H1 (cell line): ENCODE measurements at regions not wholly inside any gene's neighbourhood (a gene's known extent, or its start where the extent isn't known, plus 50 kb on each side); places are given as distances from the start of the nearest gene placed in this dataset.

Experiments
- RBBP5 ChIP-seq: IDR thresholded peaks from 2 replicates; pipeline ENCODE4 v1.7.1; 2012; ENCODE audit warnings: low read depth, mild to moderate bottlenecking, inconsistent platforms, low read length, moderate library complexity, borderline replicate concordance
- SIX5 ChIP-seq: IDR thresholded peaks from 2 replicates; pipeline ENCODE4 v1.6.1; 2011; ENCODE audit warnings: mild to moderate bottlenecking, low read depth, low read length
- TF ChIP-seq, protein P1 (sequence below): fragments of 300-600 bp; sonication (generic); IDR thresholded peaks from 2 replicates; pipeline ENCODE4 v1.7.1; 2012; ENCODE audit warnings: low read length, moderate library complexity, mild to moderate bottlenecking, inconsistent platforms; ENCODE audit not compliant: insufficient replicate concordance

DNA sequence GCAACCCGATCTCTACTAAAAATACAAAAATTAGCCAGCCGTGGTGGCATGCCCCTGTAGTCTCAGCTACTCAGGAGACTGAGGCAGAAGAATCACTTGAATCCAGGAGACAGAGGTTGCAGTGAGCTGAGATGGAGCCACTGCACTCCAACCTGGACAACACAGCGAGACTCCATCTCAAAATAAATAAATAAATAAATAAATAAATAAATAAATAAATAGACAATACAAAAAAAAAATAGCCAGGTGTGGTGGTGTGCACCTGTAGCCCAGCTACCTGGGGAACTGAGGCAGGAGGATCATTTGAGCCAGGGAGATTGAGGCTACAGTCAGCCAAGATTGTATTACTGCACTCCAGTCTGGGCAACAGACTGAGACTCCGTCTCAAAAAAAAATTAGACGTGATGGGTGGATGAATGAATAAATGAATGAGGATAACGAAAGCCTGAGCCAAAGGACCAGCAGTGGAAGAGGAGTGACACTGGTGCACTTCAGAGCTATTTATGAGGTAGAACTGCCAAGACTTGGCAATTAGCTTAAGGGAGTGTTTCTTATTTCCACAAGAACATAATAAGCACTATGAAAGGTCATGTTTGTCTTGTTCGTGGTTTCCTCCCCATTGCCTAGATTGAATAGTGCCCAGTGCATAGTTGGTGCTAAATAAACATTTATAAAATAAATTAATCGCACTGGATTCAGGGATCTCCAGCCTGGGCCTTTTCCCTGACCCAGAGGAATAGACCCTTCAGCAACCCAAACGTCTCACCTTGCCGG is 232.2 kb downstream of the IDS start (continued):
- TF ChIP-seq, protein P1, sequence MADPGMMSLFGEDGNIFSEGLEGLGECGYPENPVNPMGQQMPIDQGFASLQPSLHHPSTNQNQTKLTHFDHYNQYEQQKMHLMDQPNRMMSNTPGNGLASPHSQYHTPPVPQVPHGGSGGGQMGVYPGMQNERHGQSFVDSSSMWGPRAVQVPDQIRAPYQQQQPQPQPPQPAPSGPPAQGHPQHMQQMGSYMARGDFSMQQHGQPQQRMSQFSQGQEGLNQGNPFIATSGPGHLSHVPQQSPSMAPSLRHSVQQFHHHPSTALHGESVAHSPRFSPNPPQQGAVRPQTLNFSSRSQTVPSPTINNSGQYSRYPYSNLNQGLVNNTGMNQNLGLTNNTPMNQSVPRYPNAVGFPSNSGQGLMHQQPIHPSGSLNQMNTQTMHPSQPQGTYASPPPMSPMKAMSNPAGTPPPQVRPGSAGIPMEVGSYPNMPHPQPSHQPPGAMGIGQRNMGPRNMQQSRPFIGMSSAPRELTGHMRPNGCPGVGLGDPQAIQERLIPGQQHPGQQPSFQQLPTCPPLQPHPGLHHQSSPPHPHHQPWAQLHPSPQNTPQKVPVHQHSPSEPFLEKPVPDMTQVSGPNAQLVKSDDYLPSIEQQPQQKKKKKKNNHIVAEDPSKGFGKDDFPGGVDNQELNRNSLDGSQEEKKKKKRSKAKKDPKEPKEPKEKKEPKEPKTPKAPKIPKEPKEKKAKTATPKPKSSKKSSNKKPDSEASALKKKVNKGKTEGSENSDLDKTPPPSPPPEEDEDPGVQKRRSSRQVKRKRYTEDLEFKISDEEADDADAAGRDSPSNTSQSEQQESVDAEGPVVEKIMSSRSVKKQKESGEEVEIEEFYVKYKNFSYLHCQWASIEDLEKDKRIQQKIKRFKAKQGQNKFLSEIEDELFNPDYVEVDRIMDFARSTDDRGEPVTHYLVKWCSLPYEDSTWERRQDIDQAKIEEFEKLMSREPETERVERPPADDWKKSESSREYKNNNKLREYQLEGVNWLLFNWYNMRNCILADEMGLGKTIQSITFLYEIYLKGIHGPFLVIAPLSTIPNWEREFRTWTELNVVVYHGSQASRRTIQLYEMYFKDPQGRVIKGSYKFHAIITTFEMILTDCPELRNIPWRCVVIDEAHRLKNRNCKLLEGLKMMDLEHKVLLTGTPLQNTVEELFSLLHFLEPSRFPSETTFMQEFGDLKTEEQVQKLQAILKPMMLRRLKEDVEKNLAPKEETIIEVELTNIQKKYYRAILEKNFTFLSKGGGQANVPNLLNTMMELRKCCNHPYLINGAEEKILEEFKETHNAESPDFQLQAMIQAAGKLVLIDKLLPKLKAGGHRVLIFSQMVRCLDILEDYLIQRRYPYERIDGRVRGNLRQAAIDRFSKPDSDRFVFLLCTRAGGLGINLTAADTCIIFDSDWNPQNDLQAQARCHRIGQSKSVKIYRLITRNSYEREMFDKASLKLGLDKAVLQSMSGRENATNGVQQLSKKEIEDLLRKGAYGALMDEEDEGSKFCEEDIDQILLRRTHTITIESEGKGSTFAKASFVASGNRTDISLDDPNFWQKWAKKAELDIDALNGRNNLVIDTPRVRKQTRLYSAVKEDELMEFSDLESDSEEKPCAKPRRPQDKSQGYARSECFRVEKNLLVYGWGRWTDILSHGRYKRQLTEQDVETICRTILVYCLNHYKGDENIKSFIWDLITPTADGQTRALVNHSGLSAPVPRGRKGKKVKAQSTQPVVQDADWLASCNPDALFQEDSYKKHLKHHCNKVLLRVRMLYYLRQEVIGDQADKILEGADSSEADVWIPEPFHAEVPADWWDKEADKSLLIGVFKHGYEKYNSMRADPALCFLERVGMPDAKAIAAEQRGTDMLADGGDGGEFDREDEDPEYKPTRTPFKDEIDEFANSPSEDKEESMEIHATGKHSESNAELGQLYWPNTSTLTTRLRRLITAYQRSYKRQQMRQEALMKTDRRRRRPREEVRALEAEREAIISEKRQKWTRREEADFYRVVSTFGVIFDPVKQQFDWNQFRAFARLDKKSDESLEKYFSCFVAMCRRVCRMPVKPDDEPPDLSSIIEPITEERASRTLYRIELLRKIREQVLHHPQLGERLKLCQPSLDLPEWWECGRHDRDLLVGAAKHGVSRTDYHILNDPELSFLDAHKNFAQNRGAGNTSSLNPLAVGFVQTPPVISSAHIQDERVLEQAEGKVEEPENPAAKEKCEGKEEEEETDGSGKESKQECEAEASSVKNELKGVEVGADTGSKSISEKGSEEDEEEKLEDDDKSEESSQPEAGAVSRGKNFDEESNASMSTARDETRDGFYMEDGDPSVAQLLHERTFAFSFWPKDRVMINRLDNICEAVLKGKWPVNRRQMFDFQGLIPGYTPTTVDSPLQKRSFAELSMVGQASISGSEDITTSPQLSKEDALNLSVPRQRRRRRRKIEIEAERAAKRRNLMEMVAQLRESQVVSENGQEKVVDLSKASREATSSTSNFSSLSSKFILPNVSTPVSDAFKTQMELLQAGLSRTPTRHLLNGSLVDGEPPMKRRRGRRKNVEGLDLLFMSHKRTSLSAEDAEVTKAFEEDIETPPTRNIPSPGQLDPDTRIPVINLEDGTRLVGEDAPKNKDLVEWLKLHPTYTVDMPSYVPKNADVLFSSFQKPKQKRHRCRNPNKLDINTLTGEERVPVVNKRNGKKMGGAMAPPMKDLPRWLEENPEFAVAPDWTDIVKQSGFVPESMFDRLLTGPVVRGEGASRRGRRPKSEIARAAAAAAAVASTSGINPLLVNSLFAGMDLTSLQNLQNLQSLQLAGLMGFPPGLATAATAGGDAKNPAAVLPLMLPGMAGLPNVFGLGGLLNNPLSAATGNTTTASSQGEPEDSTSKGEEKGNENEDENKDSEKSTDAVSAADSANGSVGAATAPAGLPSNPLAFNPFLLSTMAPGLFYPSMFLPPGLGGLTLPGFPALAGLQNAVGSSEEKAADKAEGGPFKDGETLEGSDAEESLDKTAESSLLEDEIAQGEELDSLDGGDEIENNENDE: no peak
- TF ChIP-seq RBBP5 (no peak), SIX5 (no peak)
